ENCODE measurements at regions not wholly inside any gene's neighbourhood (a gene's known extent, or its start where the extent isn't known, plus 50 kb on each side); places are given as distances from the start of the nearest gene placed in this dataset.
A peak's percentile ranks its signal among the peaks of the same experiment; 100 is the strongest.
"Not testable (repeated sequence)": the region's sequence is repeated elsewhere in the genome, so short reads cannot be mapped to it uniquely, and the experiment has no call there.

DNA sequence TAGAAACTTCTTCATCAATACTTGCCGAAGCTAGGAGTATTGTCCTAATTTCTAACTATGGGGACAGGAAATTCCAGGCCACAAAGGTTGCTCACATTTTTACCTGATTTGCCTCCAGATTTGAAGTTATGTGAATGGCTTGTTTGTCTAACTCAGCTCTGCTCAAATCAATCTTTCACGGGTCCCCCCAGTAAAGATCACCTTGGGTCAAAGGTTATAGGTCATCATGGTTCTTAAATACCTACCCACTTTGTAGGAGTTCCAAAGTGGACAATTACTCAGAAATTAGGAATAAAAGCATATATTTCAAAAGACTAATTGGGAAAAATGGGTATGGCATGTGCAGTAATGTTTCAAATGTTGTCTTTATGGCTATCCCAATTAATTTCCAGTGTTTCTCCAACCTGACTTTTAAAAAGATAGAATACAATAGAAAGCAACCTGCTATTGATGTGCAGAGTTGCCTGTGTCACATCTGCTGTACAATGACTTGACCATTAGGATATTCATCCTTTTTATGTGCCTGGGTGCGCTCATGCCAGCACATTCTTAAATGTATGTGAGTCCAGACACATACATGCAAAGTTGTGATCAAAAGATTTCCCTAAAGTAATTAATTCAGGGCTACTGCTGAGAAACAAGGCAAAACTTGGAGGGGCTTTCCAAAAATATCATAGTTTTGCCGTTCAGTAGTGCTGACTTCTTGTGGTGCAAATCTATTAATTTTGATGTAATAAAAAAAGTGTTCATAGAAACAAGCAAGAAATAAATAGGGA is 126.1 kb downstream of the MYCN start:
- DNase-seq (ENCODE audit: low read depth in 4 of 6, low spot score in 6 of 6), result no peak
- H3K9me3 ChIP-seq (ENCODE audit: control insufficient read depth, insufficient read depth, low read length), result peaks cover 9% of the 10 kb centered on the region
- H3K36me3 ChIP-seq (ENCODE audit: control insufficient read depth, insufficient read depth, low read length), result no peaks in the 10 kb centered on the region
- H3K27me3 ChIP-seq (ENCODE audit: control insufficient read depth, insufficient read depth, low read length), result no peaks in the 10 kb centered on the region
- H3K27ac ChIP-seq (ENCODE audit: low read depth, low read length), result no peak overlapping the region
- H3K4me1 ChIP-seq (ENCODE audit: control insufficient read depth, insufficient read depth, low read length), result peaks cover 19% of the 10 kb centered on the region
- WGBS (ENCODE audit: insufficient coverage), result 94% methylated on average over 2 of the region's 4 CpGs
- H3K4me3 ChIP-seq (ENCODE audit: low read depth, low read length), result no peak overlapping the region

DNA sequence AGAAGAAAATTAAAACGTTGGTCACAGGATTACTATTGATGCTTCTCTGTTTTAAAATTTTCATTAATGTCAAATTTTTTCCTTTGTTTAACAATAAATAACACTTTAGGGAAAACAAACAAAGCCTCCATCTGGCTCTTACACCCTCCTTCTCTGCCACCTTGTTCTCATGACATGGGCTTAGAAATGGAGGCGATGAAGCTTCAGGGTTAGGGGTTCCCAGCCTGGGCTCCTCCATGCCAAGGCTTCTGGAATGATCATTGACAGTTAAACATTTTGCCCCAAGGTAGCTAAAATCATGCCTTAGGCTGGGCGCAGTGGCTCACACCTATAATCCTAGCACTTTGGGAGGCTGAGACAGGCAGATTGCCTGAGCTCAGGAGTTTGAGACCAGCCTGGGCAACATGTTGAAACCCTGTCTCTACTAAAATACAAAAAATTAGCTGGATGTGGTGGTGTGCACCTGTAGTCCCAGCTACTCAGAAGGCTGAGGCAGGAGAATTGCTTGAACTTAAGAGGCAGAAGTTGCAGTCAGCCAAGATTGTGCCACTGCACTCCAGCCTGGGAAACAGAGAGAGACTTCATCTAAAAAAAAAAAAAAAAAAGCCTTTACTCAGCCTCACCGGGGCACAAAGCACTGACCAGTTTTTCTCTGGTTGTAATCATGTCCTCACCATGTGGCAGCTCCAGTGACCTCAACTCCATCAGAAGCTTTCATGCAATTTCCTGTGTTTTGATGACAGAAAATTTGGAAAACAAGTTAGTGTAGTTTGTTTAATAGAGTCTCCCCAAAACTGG is 125.1 kb downstream of the MYCN start:
- H3K36me3 ChIP-seq (ENCODE audit: control insufficient read depth, insufficient read depth, low read length); DNase-seq (ENCODE audit: low read depth in 4 of 6, low spot score in 6 of 6); H3K9me3 ChIP-seq (ENCODE audit: control insufficient read depth, insufficient read depth, low read length); H3K27ac ChIP-seq (ENCODE audit: low read depth, low read length); H3K27me3 ChIP-seq (ENCODE audit: control insufficient read depth, insufficient read depth, low read length); H3K4me3 ChIP-seq (ENCODE audit: low read depth, low read length): not testable (repeated sequence)
- H3K4me1 ChIP-seq (ENCODE audit: control insufficient read depth, insufficient read depth, low read length), result peaks cover 11% of the 10 kb centered on the region
- 100% methylated on average over 1 of the region's 4 CpGs for WGBS (ENCODE audit: insufficient coverage)

DNA sequence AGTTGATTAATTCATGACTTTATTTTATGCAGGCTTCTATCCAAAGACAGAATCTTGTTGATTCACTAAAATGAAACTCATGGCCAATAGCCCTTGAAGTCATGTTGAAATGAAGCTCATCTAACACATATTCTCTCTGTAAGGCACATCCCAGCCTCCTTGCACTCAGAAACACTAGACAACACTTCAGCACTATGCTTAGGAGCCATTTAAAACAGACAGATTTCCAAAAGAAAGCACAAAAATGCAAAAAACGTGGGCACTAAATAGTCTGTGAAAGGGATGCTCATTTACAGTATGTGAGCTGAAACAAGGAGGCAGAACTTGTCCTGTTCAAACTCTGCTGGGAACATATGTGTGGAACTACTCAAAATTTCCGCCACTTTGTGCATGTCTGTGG is 124.4 kb downstream of the MYCN start:
- Histone ChIP-seq H3K36me3 (ENCODE audit: control insufficient read depth, insufficient read depth, low read length) (no peaks in the 10 kb centered on the region), H3K4me1 (ENCODE audit: control insufficient read depth, insufficient read depth, low read length) (peaks cover 4% of the 10 kb centered on the region), H3K9me3 (ENCODE audit: control insufficient read depth, insufficient read depth, low read length) (peaks cover 9% of the 10 kb centered on the region), H3K27me3 (ENCODE audit: control insufficient read depth, insufficient read depth, low read length) (no peaks in the 10 kb centered on the region), H3K4me3 (ENCODE audit: low read depth, low read length) (no peak overlapping the region), H3K27ac (ENCODE audit: low read depth, low read length) (no peak overlapping the region)
- peak in 1 of 6 donors; percentile 49 for DNase-seq (ENCODE audit: low read depth in 4 of 6, low spot score in 6 of 6)
- 100% methylated on average over 1 of the region's 2 CpGs for WGBS (ENCODE audit: insufficient coverage)

DNA sequence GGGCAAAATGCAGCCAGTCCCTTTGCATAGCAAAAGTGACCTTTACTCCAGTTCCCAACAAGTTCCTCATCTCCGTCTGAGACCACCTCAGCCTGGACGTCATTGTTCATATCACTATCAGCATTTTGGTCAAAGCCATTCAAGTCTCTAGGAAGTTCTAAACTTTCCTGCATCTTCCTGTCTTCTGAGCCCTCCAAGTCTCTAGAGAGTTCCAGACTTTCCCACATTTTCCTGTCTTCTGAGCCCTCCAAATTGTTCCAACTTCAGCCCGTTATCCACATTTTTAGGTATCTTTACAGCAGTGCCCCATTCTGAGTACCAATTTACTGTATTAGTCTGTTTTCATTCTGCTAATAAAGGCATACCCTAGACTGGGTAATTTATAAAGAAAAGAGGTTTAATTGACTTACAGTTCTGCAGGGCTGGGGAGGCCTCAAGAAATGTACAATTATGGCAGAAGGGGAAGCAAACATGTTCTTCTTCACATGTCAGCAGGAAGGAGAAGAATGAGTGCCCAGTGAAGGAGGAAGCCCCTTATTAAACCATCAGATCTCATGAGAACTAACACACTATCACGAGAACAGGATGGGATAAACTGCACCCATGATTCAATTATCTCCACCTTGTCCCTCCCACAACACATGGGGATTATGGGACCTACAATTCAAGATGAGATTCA is 123.7 kb downstream of the MYCN start:
- 95% methylated on average over 3 of the region's 4 CpGs for WGBS (ENCODE audit: insufficient coverage)
- Histone ChIP-seq H3K27me3 (ENCODE audit: control insufficient read depth, insufficient read depth, low read length) (no peaks in the 10 kb centered on the region), H3K27ac (ENCODE audit: low read depth, low read length) (no peak overlapping the region), H3K36me3 (ENCODE audit: control insufficient read depth, insufficient read depth, low read length) (no peaks in the 10 kb centered on the region), H3K4me3 (ENCODE audit: low read depth, low read length) (no peak overlapping the region), H3K9me3 (ENCODE audit: control insufficient read depth, insufficient read depth, low read length) (peaks cover 9% of the 10 kb centered on the region), H3K4me1 (ENCODE audit: control insufficient read depth, insufficient read depth, low read length) (no peaks in the 10 kb centered on the region)
- no peak for DNase-seq (ENCODE audit: low read depth in 4 of 6, low spot score in 6 of 6)

DNA sequence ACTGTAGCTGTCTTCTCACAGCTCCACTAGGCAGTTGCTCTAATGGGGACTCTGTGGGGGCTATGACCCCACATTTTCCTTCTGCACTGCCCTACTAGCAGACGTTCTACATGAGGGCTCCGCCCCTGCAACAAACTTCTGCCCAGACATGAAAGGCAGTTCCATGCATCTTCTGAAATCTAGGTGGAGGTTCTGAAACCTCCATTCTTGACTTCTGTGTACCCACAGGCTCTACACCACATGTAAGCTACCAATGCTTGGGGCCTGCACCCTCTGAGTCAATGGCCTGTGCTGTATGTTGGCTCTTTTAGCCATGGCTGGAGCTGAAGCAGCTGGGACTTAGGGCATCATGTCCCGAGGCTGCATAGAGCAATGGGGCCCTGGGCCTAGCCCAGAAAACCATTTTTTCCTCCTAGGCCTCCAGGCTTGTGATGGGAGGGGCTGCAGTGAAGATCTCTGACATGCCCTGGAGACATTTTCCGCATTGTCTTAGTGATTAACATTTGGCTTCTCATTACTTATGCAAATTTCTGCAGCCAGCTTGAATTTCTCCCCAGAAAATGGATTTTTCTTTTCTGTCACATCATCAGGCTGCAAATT is 123.0 kb downstream of the MYCN start:
- H3K27me3 ChIP-seq (ENCODE audit: control insufficient read depth, insufficient read depth, low read length), result no peaks in the 10 kb centered on the region
- no peak overlapping the region for H3K27ac ChIP-seq (ENCODE audit: low read depth, low read length)
- H3K9me3 ChIP-seq (ENCODE audit: control insufficient read depth, insufficient read depth, low read length), result peaks cover 9% of the 10 kb centered on the region
- no peaks in the 10 kb centered on the region for H3K4me1 ChIP-seq (ENCODE audit: control insufficient read depth, insufficient read depth, low read length)
- H3K36me3 ChIP-seq (ENCODE audit: control insufficient read depth, insufficient read depth, low read length), result no peaks in the 10 kb centered on the region
- WGBS (ENCODE audit: insufficient coverage), result 86% methylated on average over 4 of the region's 4 CpGs
- no peak for DNase-seq (ENCODE audit: low read depth in 4 of 6, low spot score in 6 of 6)
- H3K4me3 ChIP-seq (ENCODE audit: low read depth, low read length), result no peak overlapping the region

DNA sequence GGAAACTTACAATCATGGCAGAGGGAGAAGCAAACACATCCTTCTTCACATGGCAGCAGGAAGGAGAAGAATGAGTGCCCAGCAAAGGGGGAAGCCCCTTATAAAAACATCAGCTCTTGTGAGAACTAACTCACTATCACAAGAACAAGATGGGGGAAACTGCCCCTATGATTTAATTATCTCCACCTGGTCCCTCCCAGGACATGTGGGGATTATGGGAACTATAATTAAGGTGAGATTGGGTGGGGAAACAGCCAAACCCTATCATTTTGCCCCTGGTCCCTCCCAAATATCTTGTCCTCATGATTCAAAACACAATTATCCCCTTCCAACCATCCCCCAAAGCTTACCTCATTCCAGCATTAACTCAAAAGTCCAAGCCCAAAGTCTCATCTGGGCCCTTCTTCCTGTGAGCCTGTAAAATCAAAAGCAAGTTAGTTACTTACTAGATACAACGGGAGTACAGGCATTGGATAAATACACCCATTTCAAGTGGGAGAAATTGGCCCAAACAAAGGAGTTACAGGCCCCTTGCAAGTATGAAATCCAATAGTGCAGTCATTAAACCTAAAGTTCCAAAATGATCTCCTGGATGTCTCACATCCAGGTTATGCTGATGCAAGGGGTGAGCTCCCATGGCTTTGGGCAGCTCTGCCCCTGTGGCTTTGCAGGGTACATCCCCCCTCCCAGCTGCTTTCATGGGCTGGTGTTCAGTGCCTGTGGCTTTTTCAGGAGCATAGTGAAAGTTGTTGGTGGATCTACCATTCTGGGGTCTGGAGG is 122.3 kb downstream of the MYCN start:
- Histone ChIP-seq H3K4me1 (ENCODE audit: control insufficient read depth, insufficient read depth, low read length) (peaks cover 6% of the 10 kb centered on the region), H3K36me3 (ENCODE audit: control insufficient read depth, insufficient read depth, low read length) (no peaks in the 10 kb centered on the region), H3K4me3 (ENCODE audit: low read depth, low read length) (no peak overlapping the region), H3K27ac (ENCODE audit: low read depth, low read length) (no peak overlapping the region), H3K27me3 (ENCODE audit: control insufficient read depth, insufficient read depth, low read length) (no peaks in the 10 kb centered on the region), H3K9me3 (ENCODE audit: control insufficient read depth, insufficient read depth, low read length) (peaks cover 9% of the 10 kb centered on the region)
- no peak for DNase-seq (ENCODE audit: low read depth in 4 of 6, low spot score in 6 of 6)
- whole genome bisulfite sequencing (ENCODE audit: insufficient coverage), result no CpG with 5 or more reads among the region's 1 CpG

DNA sequence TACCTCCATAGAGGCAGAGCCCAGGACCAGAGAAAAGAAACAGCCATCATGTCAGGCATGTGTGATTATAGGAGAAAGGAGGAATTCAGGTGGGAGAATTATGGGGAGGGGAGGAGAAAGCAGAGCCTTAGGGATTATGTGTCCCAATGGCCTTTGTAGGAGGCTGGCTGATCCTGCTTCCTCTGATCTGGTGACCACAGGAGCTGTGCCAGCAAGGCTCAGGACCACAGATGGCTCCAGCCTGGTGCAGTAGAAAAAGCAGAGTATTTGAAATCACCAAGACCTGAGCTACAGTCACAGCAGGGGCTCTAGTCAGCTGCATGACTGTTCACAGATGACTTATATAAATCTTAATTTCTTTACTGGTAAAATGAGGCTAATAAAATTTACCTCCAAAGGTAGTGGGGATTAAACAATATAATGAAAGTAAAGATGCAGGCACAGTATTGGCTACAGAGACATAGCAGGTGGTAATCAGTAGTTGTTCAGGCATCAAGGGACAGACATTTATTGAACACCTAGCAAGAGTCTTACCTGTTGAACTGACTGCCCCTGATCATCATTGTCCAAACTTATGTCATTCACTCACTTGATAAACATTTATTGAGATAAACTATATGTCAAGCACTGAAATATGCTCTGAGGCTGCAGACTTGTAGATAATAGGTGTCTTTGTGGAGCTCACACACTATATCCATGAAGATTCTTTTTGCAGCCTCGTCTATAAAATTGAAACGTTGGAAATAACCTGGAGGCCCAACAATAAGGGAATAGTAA is 121.3 kb downstream of the MYCN start:
- no peak for DNase-seq (ENCODE audit: low read depth in 4 of 6, low spot score in 6 of 6)
- H3K27me3 ChIP-seq (ENCODE audit: control insufficient read depth, insufficient read depth, low read length), result no peaks in the 10 kb centered on the region
- H3K4me1 ChIP-seq (ENCODE audit: control insufficient read depth, insufficient read depth, low read length), result peaks cover 6% of the 10 kb centered on the region
- H3K4me3 ChIP-seq (ENCODE audit: low read depth, low read length), result no peak overlapping the region
- H3K27ac ChIP-seq (ENCODE audit: low read depth, low read length), result no peak overlapping the region
- peaks cover 9% of the 10 kb centered on the region for H3K9me3 ChIP-seq (ENCODE audit: control insufficient read depth, insufficient read depth, low read length)
- no peaks in the 10 kb centered on the region for H3K36me3 ChIP-seq (ENCODE audit: control insufficient read depth, insufficient read depth, low read length)
- WGBS (ENCODE audit: insufficient coverage), result no CpG with 5 or more reads among the region's 2 CpGs

DNA sequence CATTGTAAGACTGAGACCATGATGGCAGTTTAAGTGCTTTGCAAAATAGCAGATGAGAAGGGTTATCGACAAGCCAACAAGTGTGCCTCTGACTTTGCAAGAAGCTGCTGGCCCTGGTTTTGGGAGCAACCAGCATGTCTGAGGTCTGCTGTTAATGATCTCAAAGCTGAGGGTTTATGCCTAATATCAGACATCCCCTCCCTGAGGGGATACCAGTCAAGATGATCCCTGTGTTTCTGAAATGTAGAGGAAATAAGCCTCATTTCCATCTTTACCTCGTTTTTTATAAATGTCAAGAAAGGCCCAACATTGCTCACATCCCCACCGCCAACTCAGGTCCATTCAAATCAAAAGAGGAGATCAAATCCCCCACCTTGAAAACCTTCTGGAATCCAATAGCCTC is 120.6 kb downstream of the MYCN start:
- H3K4me3 ChIP-seq (ENCODE audit: low read depth, low read length), result no peak overlapping the region
- no peak overlapping the region for H3K27ac ChIP-seq (ENCODE audit: low read depth, low read length)
- 100% methylated on average over 2 of the region's 3 CpGs for WGBS (ENCODE audit: insufficient coverage)
- H3K36me3 ChIP-seq (ENCODE audit: control insufficient read depth, insufficient read depth, low read length), result no peaks in the 10 kb centered on the region
- no peaks in the 10 kb centered on the region for H3K27me3 ChIP-seq (ENCODE audit: control insufficient read depth, insufficient read depth, low read length)
- peaks cover 9% of the 10 kb centered on the region for H3K9me3 ChIP-seq (ENCODE audit: control insufficient read depth, insufficient read depth, low read length)
- H3K4me1 ChIP-seq (ENCODE audit: control insufficient read depth, insufficient read depth, low read length), result peaks cover 10% of the 10 kb centered on the region
- DNase-seq (ENCODE audit: low read depth in 4 of 6, low spot score in 6 of 6), result no peak

Measured in spinal cord (tissue), 9 donors.